Sciatic nerve (tissue), 2 donors: ENCODE measurements at regions not wholly inside any gene's neighbourhood (a gene's known extent, or its start where the extent isn't known, plus 50 kb on each side); places are given as distances from the start of the nearest gene placed in this dataset.
A peak's percentile ranks its signal among the peaks of the same experiment; 100 is the strongest.
"Not testable (repeated sequence)": the region's sequence is repeated elsewhere in the genome, so short reads cannot be mapped to it uniquely, and the experiment has no call there.

Experiments
- ATAC-seq: fragments of 200-7000 bp; cut with Tn5 transposase; one replicate; pipeline ENCODE4 v1.9.1; 2020; ENCODE audit warnings: mild to moderate bottlenecking, moderate library complexity
- DNase-seq: peaks from one replicate; pipeline ENCODE4 v3.0.0-alpha.2; 2020; ENCODE audit warnings: low spot score
- intact Hi-C: fragments of 100-400 bp; cut with DNase I; formaldehyde crosslinking; loops from one replicate; pipeline ENCODE4 v1.14.2; 2022
- donor health status: DM: no; HTN: no; CAD: no.
- donor health status: DM: no; HTN: no; CAD: no.

DNA sequence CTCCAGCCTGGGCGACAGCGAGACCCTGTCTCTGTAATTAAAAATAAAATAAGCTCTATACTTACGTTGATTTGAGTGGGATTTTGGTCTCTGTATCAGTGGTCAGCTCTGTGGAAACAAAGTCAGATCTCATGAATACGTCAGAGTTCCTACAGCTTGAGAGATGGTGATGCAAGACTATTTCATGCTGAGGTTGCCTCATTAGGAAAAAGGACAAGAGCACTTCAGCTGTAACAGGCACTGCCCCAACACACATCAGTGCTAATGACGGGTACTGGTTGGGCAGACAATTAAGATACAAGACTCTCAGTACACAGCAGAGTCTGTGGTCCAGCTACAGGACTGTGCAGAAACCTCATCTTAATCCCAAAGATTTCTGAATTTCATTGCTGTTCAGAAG is 246.4 kb upstream of the AMIGO2 start:
- ATAC-seq (no peak), DNase-seq (no peak)

GRCh38 chr12:47323802-47324201 is 244.0 kb upstream of the AMIGO2 start:
- DNase-seq (no peak), ATAC-seq (no peak)
- intact Hi-C loops = no loop called here

More for the DNA sequence above, 246.4 kb upstream of the AMIGO2 start:
- intact Hi-C loops = no loop called here

DNA sequence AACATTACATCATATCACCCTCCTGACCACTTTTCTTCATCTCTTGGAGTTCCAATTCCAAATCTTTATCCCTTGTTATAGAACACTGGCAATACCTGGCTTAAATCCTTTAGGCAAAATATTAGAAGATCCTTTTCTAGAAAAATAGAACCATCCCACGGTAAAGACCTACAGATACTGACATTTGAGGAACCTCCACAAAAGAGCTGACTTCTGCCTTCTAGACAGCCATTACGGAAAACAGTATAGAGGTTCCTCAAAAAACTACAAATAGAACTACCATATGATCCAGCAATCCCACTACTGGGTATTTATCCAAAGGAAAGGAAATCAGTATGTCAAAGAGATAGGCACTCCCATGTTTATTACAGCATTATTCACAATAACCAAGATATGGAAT is 241.7 kb upstream of the AMIGO2 start:
- no peak for DNase-seq
- intact Hi-C loops = no loop called here
- no peak for ATAC-seq

DNA sequence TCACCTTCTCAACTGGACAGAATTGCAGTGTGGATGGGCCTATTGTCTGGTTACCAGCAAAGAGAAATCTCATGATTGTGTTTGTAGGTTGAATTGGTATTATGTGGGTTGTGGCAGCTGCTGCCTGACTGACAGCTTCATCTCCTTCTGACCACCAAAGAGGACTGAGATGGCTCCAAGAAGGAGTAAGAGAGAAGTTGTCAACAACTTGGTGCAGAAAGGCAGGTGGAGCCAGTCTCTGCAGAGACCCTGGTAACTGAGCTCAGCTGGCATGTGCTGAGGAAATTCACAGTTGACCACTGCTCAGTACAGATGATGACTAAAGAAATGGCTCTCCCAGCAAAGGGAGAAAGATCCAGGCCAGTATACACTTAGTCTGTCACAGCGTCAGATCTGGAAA is 240.0 kb upstream of the AMIGO2 start:
- intact Hi-C loops = no loop called here
- DNase-seq (no peak), ATAC-seq (no peak)

- DNase-seq = no peak
- intact Hi-C loops = no loop called here
- no peak for ATAC-seq
These were observed 239.2 kb upstream of the AMIGO2 start for GRCh38 chr12:47318963-47319362.

DNA sequence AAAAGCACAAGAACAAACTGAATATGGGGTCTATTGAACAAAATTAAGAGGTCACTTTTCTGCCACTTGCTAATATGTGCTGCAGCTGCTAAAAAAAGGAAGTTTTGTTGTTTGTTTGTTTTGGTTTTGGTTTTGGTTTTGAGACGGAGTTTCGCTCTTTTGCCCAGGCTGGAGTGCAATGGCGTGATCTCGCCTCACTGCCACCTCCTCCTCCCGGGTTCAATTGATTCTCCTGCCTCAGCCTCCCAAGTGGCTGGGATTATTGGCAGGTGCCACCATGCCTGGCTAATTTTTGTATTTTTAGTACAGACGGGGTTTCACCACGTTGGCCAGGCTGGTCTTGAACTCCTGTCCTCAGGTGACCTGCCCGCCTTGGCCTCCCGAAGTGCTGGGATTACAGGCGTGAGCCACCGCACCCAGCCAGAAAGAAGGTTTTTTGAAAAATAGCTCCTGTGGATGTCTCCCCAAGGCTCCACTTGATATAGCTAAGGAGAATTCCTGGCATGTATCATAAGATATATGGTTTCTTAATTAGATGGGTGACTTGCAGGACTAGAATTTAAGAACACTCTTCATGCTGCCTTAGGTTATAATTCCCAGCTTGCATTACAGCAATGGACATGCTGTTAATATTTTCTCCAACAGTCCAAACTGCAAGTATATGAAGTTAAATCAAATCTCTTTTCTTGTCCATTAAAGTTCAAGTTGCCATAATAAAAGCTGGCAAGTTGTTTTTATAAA is 237.6 kb upstream of the AMIGO2 start:
- intact Hi-C loops = no loop called here
- DNase-seq (no peak), ATAC-seq (no peak)

- intact Hi-C loops = no loop called here
- DNase-seq (no peak), ATAC-seq (peak; percentile 34)
These were observed 236.9 kb upstream of the AMIGO2 start for GRCh38 chr12:47316609-47317049.

DNA sequence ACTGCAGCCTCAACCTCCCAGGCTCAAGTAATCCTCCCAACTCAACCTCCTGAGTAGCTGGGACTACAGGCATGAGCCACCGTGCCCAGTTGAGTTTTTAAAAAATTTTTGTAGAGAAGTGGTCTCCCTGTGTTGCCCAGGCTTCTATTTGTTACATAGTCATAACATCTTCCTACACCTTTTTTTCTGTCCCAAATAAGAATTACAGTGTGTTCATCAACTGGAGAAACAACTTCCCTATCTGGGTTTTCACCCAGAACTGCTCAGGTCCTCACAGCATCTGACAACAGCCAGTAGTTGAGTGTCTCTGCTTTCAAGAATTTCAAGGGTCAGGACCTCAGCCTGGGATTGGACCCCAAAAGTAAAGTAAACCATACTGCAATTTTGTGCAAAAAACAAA is 235.2 kb upstream of the AMIGO2 start:
- ATAC-seq (no peak), DNase-seq (no peak)
- intact Hi-C loops = no loop called here

- ATAC-seq = no peak
- intact Hi-C loops = no loop called here
- no peak for DNase-seq
These were observed 233.2 kb upstream of the AMIGO2 start for GRCh38 chr12:47312808-47313426.

GRCh38 chr12:47312147-47312546 is 232.4 kb upstream of the AMIGO2 start:
- ATAC-seq (no peak), DNase-seq (no peak)
- intact Hi-C loops = no loop called here

- ATAC-seq (no peak), DNase-seq (no peak)
- intact Hi-C loops = no loop called here
These were observed 231.8 kb upstream of the AMIGO2 start for GRCh38 chr12:47311568-47311967.

GRCh38 chr12:47311010-47311409 is 231.3 kb upstream of the AMIGO2 start:
- DNase-seq (no peak), ATAC-seq (no peak)
- intact Hi-C loops = no loop called here

DNA sequence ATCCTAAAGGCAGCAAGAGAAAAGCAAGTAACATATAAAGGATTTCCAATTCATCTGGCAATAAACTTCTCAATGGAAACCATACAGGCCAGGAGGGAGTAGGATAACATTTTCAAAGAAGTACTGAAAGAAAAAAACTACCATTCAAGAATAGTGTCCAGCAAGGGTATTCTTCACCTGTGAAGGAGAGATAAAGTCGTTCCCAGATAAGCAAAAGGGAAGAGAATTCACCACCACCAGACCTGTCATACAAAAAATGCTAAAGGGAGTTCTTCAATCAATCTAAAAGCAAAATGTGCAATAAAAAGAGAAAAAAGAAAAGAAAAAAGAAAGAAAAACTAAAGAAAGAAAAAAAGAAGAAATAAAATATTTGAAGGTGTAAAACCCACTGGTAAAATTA is 228.9 kb upstream of the AMIGO2 start:
- intact Hi-C loops = no loop called here
- no peak for DNase-seq
- no peak for ATAC-seq

DNA sequence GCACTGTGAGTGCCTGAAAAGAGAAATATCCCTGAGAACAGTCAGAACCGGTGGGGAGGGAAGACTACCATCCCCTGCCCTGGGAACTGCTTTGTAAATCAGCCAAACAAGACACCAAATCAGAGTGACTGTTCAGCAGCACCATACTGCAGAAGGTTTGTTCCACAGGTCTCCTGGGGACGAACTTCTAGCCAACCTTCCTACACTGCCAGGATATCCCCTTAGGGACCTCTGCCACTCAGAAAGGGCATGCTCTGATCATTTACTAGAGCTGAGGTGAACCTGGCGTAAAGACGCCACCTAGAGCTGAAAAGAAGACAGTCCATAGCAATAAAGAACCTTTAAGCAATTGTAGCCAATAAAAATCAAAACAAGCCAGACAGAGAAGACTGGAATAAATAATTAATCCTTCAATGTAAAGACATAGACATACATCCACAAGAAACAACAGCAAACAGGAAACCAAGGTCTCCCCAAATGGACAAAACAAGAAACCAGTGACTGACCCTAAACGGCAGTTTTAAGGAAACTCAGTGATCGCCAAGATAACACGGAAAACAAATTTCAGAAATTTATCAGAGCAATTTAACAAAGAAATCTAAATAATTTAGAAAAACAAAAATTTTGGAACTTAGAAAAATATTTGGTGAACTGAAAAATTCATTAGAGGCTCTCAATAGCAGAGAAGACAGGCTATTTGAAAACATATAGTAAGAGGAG is 228.1 kb upstream of the AMIGO2 start:
- no peak for DNase-seq
- ATAC-seq = peak; percentile 80
- intact Hi-C loops = no loop called here

- ATAC-seq, intact Hi-C loops, DNase-seq: not testable (repeated sequence)
These were observed 227.3 kb upstream of the AMIGO2 start for GRCh38 chr12:47306773-47307679.

DNA sequence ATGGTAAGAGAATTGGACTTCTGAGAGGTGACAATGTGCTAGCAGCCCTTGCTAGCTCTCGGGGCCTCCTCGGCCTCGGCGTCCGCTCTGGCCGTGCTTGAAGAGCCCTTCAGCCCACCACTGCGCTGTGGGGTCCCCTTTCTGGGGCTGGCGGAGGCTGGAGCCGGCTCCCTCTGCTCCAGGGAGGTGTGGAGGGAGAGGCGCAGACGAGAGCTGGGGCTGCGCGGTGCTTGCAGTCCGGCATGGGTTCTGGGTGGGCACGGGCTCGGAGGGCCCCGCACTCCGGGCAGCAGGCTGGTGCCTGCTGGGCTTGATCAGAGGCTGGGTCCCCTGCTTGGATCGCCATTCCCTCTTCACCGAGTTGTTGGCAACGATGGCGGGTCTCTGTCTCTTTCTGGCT is 226.4 kb upstream of the AMIGO2 start:
- ATAC-seq (no peak), DNase-seq (no peak)
- intact Hi-C loops = no loop called here

DNA sequence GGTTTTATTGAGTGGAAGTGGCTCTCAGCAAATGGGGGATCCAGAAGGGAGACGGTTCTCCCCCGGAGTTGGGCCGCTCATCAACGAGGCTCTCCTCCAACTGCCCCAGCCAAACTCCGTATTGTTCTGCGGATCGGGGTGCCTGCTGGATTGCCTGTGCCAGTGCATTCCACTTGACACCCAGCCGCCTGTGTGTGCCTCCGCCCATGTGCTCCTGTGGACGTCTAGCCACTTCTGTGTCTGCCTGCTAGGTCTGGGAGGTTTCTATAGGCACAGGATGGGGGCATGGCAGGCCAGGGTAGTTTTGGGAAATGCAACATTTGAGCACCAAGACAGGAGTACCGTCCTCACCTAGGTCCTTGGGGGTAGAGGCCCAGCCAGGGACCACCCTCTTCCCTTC is 225.7 kb upstream of the AMIGO2 start:
- intact Hi-C loops = no loop called here
- no peak for DNase-seq
- ATAC-seq = no peak

GRCh38 chr12:47303995-47304560 is 224.3 kb upstream of the AMIGO2 start:
- intact Hi-C loops = no loop called here
- no peak for DNase-seq
- ATAC-seq = no peak

GRCh38 chr12:47303207-47303606 is 223.4 kb upstream of the AMIGO2 start:
- intact Hi-C loops = no loop called here
- ATAC-seq (no peak), DNase-seq (no peak)
